NCI-H2227 (cell line): ENCODE measurements at regions not wholly inside any gene's neighbourhood (a gene's known extent, or its start where the extent isn't known, plus 50 kb on each side); places are given as distances from the start of the nearest gene placed in this dataset.

Source experiments
- DNase-seq: peaks from one replicate; lab custom pipeline; 2025; ENCODE audit not compliant: unreplicated experiment; lab: John Stamatoyannopoulos, UW

DNA sequence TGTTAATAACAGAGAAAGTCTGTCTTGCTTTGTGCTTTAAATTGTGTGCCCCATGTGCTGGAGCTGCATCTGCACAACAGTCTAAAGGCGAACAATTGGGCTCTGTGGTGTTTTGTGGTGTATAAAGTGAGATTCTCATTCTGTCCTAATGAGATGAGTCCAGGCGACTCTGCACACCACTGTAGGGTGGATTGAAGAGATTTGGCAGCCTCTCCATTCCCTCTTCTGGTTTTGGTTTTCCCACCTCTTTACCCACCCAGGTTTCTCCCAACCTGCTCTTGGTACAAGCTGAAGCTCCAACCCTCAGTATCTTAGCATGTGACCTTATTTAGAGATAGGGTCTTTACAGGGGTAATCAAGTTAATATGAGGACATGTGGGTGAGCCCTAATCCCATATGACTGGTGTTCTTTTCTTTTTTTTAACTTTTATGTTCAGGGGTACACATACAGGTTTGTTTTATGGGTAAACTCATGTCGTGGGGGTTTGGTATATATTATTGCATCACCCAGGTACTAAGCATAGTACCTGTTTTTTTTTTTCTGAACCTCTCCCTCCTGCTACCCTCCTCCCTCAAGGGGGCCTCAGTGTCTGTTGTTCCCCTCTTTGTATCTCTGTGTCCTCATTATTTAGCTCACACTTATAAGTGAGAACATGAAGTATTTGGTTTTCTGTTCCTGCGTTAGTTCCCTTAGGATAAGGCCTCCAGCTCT, 217.6 kb upstream of the DTNBP1 start:
- DNase-seq: no peak

DNA sequence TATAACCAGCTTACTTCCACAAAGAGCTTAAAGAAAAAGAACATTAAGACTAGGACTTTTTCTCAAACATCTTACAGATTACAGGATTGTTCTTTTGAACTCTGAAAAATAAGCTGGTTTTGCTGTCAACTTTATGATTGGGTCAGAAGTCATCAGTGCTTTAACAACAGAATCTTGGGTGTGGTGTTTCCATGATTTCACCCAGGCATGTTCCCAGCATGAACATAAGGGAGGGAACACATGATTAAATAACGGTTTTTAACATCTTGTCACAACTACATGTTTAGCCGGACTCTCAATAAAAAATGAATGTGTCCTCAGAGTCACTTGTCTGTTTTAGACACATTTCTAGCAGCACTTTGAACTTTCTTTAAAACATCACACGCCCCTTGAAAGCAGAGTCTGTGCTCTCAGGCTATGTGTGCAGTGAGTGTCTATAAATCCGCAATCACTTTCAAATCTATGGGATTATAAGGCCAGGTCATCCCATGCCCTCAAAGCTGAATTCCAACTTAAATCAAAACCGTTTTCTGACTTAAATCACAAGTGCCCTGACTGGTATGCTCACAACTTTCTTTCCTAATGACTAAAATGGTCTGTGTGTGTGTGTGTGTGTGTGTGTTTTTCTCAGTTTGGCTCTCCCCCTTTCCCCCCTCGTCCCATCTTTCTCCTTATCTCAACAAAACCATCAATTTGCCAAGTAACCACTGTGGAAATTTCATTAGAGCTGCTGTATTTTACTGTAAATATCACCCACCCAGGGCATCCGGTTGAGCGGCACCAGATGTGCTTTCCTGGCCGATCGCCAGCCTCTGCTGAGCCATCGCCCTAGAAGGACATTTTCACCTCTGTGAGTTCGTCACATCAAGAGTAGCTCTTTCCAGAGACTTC, 216.8 kb upstream of the DTNBP1 start:
- DNase-seq: no peak

DNA sequence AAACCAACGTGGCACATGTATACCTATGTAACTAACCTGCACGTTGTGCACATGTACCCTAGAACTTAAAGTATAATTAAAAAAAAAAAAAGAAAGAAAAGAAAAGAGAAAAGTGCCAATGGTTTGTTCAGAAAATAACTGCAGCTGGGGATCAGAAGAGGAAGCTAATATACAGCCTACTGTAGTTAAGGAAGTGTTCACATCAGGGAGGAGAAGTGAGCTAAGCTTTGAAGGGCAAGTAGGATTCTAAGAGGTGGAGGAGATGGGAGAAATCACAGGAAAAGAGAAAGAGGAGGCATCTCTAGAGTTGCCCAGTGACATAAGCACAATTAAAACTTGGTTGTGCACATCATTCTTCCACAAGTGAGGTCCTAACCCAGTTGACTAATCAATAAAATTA, 214.4 kb upstream of the DTNBP1 start:
- DNase-seq: no peak

DNA sequence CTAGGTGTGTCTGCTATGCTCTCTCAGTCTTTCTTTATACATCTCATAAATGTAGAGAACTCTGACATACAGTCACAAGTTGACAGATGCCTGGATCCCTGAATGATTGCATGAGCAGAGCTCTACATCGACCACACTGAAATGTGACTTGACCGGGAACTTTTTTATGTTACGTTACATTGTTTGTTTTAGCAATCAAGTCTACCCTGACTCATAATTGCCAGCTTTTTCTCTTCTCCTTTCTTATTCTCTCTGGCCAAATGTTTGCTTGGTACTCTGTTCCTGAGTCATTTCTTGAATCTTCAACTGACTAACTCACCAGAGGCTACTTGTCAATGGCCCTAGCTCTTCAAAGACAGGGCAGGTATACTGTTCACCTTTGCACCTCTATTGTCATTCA, 213.6 kb upstream of the DTNBP1 start:
- no peak for DNase-seq

DNA sequence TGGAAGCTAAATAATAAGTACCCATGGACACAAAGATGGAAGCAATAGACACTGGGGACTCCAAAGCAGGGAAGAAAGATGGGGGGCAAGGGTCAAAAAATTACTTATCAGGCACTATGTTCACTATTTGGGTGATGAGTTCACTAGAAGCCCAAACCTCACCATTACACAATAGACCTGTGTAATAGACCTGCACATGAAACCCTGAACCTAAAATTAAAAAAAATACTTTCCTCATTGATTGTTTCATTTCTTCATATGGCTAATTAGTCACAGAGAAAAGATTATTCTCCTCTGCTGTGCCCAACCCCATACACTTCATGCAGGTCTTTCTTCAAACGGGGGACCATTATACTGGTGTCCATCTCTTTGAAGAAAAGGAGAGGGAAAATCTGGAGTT, 213.0 kb upstream of the DTNBP1 start:
- DNase-seq: no peak

DNA sequence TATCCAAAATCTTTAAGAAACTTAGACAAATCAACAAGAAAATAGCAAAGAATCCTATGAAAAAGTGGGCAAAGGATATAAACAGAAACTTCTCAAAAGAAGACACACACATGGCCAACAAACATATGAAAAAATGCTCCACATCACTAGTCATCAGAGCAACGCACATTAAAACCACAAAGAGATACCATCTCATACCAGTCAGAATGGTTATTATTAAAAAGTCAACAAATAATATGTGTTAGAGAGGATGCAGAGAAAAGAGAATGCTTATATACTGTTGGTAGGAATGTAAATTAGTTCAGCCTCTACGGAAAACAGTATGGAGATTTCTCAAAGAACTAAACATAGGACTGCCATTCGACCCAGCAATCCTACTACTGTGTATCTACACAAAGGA, 212.0 kb upstream of the DTNBP1 start:
- DNase-seq: no peak

DNA sequence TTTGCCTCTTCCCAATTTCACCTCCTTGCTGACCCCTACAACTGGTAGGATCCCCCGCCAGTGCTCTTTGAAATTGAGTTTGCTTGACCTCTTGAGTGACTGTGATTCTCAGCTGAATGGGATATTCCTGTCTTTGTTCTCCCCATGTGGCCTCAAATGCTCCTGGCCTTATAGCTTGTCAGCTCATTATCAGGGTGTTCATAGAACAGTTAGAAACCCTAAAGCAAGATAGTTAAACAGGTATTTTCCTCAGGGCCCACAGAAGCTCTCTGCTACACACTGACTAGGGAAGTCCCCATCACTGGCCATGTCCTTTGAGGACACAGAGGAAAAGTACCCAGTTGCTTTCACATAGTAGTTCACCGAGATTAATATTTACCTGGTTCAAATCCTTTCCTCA, 211.5 kb upstream of the DTNBP1 start:
- no peak for DNase-seq

DNA sequence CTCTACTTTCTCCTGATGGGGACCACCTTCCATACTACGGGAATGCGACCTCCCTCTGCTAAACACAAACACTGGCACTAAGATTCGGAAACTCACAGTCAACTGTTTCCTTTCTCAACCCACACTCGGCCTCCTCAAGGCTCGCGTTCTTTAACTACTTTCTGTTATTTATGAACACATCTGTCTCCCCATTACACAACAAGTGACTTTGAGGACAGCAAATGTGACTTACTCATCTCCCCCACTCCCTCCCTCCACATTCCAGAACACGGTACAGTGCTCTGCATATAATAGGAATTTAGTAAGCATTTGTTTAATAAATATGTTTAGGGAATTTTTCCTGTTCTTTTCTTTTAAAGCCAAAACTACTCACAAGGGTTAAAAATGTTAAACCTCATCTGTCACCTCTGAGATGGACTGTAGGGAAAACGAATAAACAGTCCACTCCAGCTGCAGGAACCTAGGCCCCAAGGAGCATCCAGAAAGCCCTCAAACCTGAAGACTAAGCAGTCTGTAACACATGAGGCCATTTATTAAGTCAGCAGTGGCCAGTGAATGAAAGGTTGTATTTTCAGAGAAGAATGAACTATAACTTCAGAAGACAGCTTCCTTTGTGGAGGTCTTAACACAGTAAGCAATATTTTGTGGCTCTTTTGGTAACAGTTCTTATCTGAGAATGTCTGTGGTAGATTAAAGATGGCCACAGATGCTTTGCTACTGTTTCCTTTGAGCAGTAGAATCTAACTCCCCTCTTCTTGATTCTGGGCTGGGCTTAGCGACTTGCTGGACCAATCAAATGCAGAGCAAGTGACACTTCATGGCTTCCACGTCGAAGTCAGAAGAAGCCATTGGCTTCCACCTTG, 209.6 kb upstream of the DTNBP1 start:
- DNase-seq: no peak

DNA sequence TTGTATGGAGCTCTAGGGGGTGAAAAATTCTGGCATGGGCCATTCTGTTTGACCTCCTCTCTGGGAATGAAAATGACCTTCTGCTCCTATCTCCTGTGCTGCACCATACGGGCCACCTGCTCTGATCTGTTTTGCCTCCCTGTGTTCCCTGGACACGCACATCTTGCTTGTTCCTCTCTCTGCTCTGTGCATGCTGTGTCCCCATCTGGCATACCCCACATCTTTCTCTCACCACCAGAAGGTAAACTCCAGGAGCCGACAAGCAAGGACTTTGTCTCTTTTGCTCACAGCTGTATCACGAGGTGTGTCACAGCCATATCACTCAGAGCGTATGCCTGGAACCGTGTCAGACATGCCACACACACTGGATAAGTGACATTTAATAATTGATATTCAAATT, 208.4 kb upstream of the DTNBP1 start:
- no peak for DNase-seq

DNA sequence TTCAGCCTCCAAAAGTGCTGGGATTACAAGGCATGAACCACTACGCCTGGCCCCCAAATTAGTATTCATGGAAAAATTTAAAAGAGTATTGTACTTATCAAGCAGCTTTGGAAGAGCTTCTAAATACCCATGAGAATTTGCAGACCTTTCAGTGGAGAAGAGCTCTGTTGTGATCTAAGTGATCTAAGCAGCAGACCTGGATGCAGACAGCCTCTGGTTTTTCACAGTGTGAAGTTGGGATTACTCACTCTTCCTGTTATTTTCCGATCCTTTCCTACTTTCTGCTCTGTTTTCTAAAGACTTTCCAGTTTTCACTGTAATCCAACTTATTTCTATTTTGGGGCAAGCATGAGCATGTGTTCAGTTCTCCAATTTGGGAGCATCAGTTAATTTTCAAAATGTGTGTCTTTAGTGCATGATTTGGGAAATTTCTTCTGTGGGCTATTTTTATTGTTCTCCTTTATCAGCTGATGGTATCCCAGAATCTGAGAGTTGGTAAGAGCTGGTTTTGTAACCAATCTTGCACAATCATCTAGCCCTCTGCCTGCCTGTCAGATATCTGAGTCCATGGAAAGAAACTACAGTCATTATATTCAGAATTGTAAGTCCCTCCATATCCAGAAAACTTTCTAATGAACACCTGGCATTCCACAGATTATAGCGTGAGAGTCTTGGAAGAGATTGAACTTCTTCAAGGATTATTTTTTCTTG, 207.7 kb upstream of the DTNBP1 start:
- DNase-seq: no peak

DNA sequence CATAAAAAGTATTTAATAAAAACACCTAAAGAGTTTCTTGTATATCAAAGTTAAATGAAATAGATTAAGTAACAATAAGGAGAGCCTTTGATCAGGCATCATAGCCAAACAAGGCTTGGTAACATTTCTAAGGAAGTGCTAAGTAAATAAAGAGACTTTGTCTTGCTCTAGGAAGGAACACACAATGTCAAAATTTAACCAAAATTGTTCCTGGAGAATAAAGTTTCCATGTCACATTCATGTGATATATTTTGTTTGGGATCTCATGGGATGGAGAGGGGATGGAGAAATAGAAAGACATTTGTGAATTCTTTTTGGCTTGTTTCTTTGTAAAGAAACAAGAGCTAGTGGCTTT, 201.9 kb upstream of the DTNBP1 start:
- DNase-seq: no peak

DNA sequence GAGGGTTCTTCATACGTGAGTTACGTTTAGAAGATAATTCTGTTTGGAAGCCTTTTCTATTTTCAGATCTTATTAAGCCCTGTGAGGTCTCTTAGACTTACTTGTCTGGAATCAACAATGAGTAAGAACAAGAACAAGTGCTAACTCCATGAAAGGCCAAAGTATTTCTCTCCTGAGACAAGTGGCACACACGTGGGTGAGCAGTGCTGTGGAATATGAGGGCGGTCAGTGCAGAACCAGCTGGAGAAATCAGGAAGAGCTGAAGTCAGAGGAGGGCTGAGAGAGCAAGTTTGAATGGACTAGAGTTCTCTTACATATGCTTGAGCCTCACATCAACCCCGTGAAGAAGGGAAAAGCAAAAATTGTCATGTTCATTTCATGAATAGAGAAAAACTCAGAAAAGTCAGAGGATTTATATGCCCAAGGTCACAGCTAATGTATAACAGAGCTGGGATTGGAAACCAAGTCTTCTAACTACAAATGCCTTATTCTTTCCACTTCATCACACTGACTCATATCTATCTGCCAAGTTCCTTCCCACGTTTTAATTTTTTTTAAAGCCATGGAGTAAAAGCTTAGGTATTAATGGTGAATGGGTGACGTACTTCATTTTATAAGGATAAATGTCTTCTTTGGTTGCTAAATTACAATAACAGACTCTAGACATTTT, 201.3 kb upstream of the DTNBP1 start:
- DNase-seq: no peak

DNA sequence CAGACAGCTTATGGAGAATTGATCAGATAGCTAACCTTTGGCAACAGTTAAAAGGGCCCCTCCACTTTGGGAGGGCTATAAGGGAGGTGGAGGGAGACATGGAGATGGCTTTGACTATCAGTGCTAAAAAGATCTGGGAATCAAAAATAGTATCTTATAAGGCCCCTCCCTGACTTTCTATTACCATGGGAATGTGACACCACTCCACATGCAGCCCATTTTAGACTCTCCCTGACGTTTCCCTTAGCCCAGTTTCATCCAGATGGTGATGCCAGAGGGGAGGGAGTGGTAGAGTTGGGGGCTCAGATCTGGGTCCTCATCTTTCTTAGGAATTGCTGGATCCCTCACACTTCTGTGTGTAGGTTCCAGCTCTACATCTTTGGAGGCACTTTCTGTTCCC, 200.0 kb upstream of the DTNBP1 start:
- DNase-seq: no peak

DNA sequence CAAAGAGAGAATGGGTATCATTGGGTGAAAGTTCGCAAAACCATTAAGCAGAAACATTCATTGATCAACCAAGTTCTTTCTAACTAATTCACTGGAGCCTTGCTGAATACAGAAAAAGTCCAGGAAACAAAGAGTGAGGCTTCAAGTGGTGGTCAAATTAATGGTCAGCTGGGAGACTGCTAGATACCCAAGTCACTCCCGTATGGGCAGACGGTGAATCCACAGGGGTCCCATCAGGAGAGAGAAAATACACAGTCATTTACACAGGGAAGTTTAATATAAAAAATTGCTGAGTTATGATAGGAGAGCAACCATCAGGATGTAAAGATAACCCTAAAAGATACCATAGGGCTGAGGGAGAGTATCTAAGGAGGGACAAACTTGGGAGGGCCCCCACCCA, 198.7 kb upstream of the DTNBP1 start:
- DNase-seq: no peak

DNA sequence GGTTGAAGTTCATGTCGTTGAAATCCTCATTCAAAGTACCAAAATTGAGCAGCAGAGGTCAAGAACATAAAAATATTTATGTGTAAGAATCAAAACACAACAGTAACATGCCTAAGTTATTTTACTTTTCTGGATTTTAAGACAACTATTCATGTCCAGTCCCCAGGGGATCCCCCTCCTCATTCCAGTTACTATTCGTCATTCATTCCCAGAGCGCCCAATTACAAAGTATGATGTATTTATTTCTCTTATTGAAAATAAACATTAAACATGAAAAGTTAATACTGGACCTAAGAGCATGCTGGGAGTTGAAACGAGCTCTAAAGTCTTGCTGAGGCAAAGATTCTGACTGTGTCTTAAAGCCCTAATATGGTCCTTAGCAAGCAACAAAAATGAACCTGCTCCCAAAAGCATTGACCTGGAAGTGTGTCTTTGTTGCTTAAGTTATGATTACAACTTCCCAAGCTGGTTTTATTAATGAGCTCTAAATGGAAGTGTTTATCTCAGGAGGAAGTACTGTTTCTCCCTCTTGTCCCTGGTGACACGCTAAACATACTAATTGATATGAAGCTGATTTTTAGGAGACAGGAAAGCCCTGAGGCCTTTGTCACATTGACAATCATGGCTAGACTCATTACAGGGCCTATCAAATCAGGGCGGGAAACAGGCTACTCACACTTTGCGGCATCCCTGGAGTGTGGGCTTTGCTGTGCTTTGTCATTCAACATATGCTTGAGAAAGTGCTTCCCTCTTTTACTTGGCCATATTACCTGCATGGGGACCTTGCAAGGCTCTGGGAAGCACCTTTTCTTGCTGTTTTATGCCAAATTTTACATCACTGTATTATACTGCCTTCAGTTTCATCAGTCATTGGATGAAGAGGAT, 192.2 kb upstream of the DTNBP1 start:
- no peak for DNase-seq

DNA sequence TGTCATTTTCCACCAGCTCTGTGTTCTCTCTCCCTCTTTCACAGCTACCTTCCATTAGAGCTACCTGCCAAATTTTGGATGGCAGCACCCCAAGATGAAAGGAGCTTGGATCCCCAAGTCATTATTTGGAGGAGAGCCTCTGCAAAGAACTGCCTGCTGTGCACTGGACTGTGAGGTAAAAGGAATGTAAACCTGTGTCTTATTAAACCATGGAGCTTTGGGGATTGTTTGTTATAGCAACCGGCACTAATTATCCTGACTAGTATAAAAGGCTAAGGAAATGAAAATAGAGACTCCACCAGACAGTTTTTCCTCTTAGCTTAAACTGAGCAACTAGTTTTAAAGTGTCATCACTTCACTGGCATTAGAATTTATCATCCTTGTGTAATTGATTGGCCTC, 191.6 kb upstream of the DTNBP1 start:
- DNase-seq: no peak

DNA sequence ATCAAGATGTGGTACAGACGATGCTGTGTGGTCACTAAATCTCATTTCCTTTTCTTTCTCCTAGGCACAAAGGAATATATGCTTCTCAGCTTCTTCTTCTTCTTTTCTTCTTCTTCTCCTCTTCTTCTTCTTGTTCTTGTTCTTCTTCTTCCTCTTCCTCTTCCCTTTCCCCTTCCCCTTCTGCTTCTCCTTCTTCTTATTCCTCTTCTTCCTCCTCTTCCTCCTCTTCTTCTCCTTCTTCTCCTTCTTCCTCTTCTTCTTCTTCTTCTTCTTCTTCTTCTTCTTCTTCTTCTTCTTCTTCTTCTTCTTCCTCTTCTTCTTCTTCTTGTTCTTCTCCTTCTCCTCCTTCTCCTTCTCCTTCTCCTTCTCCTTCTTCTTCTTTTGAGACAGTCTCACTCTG, 190.4 kb upstream of the DTNBP1 start:
- no peak for DNase-seq

DNA sequence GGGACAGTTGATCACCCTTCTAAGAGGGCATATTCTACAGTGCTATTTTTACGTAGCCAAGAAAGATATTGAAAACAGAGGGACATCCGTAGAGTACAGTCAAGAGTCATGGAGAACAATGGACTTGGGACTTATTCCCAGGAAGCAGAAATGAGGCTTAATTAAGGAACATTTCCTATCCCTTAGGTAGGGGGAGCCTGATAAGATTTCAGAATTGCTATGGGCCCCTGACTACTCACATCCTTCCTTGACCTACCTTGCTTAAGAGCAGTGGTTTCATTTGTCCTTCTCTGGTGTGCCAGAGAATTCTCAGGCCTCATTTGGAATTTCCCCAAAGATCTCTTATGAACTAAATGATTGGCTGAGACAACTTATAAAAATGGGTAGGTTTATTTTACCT, 189.5 kb upstream of the DTNBP1 start:
- DNase-seq: no peak

DNA sequence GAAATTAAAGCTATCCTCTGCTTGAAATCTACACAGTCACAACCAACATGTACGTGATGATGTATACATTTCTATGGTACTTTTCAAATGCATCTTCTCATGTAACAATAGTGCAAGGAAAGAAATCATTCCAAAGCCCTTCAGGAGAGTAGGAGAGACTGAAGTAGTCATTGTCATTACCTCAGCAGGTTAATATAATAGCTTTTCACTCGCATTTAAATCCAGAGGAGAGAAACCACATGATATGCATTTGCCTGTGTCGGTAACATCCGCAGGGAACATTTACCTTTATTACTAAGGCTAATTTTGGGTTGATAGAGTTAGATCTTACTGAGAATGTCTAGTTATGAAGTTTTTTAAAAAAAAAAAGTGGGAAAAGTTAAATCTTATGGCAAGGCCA, 186.6 kb upstream of the DTNBP1 start:
- DNase-seq: no peak

DNA sequence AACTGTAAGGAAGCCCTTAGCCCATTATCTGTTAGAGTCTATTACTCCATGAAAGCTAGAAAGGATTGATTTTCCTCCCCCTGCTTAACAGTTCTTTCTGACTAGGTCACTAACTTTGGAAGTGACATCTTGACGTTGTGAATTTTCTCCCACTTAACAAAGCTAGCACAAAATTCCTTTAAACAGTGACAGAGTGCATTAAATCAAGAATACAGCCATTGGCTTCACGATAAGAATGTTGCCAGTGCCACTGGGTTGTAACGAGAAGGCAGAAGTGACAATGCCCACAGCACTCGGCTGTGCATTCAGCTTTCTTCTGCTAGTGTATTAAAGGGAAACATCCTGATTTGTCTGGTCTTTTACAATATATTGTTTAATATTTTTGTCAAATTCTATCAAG, 182.7 kb upstream of the DTNBP1 start:
- DNase-seq: no peak
